Caki2 (cell line): ENCODE measurements at regions not wholly inside any gene's neighbourhood (a gene's known extent, or its start where the extent isn't known, plus 50 kb on each side); places are given as distances from the start of the nearest gene placed in this dataset.

ENCODE experiments used
- DNase-seq: peaks from one replicate; pipeline ENCODE4 v3.0.0-alpha.2; 2015; ENCODE audit warnings: low read depth
- in situ Hi-C: cut with HindIII; loops from 2 replicates; pipeline ENCODE4 v1.10.0; 2016; ENCODE audit warnings: low sequenced_read_pairs, low pct_unique_long_range_greater_than_20kb, mixed read lengths

GRCh38 chr1:221612047-221612777, 129.7 kb downstream of the DUSP10 start:
- DNase-seq = peak; percentile 60
- in situ Hi-C loops = no loop called here

GRCh38 chr1:221620437-221621384, 121.2 kb downstream of the DUSP10 start:
- in situ Hi-C loops = no loop called here
- DNase-seq = peak; percentile 65

- in situ Hi-C loops = no loop called here
- DNase-seq = no peak
Observed at GRCh38 chr1:221621683-221622082, 120.2 kb downstream of the DUSP10 start.

- in situ Hi-C loops = no loop called here
- DNase-seq = no peak
Observed at GRCh38 chr1:221622389-221622788, 119.5 kb downstream of the DUSP10 start.

GRCh38 chr1:221625026-221625425, 116.9 kb downstream of the DUSP10 start:
- no peak for DNase-seq
- in situ Hi-C loops = no loop called here

GRCh38 chr1:221626041-221626440, 115.8 kb downstream of the DUSP10 start:
- in situ Hi-C loops = no loop called here
- DNase-seq = no peak

GRCh38 chr1:221630236-221630635, 111.7 kb downstream of the DUSP10 start:
- in situ Hi-C loops = no loop called here

GRCh38 chr1:221631556-221631955, 110.3 kb downstream of the DUSP10 start:
- no peak for DNase-seq
- in situ Hi-C loops = no loop called here

More at GRCh38 chr1:221630236-221630635, 111.7 kb downstream of the DUSP10 start:
- DNase-seq = no peak

GRCh38 chr1:221632072-221632471, 109.8 kb downstream of the DUSP10 start:
- in situ Hi-C loops = no loop called here
- no peak for DNase-seq

- in situ Hi-C loops = no loop called here
- DNase-seq = no peak
Observed at GRCh38 chr1:221633841-221634409, 108.0 kb downstream of the DUSP10 start.

GRCh38 chr1:221634606-221635005, 107.3 kb downstream of the DUSP10 start:
- no peak for DNase-seq
- in situ Hi-C loops = no loop called here

- in situ Hi-C loops = no loop called here
- DNase-seq = no peak
Observed at GRCh38 chr1:221635305-221635704, 106.6 kb downstream of the DUSP10 start.

GRCh38 chr1:221636096-221636495, 105.8 kb downstream of the DUSP10 start:
- DNase-seq = no peak
- in situ Hi-C loops = no loop called here

- in situ Hi-C loops = no loop called here
- no peak for DNase-seq
Observed at GRCh38 chr1:221636967-221637366, 104.9 kb downstream of the DUSP10 start.

- in situ Hi-C loops = no loop called here
- no peak for DNase-seq
Observed at GRCh38 chr1:221637641-221638041, 104.2 kb downstream of the DUSP10 start.

GRCh38 chr1:221638595-221638994, 103.3 kb downstream of the DUSP10 start:
- in situ Hi-C loops = no loop called here
- no peak for DNase-seq

GRCh38 chr1:221641811-221642210, 100.1 kb downstream of the DUSP10 start:
- no peak for DNase-seq

GRCh38 chr1:221643404-221644144, 98.3 kb downstream of the DUSP10 start:
- no peak for DNase-seq
- in situ Hi-C loops = no loop called here

More at GRCh38 chr1:221641811-221642210, 100.1 kb downstream of the DUSP10 start:
- in situ Hi-C loops = no loop called here
